ENCODE measurements at regions not wholly inside any gene's neighbourhood (a gene's known extent, or its start where the extent isn't known, plus 50 kb on each side); places are given as distances from the start of the nearest gene placed in this dataset.
"Not testable (repeated sequence)": the region's sequence is repeated elsewhere in the genome, so short reads cannot be mapped to it uniquely, and the experiment has no call there.

DNA sequence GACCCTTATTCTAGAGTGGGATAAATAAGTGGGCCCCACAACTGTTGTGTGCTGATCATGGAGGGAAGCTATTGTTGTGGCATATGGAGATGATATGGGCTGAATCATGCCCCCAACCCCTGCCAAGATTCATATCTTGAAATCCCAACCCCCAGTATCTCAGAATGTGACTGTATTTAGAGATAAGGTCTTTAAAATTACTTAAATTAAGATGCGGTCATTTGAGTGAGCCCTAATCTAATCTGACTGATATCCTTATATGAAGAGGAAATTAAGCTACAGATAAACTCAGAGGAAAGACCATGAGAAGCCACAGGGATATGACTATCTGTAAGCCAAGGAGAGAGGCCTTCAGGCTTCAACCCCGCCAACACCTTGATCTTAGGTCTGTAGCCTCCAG lies 188.3 kb upstream of the RND3 start:
- DNase-seq, result no peak
- no peaks in the 10 kb centered on the region for H3K9me3 ChIP-seq
- H3K4me1 ChIP-seq, result no peaks in the 10 kb centered on the region
- no peak overlapping the region for H3K4me3 ChIP-seq
- H3K27ac ChIP-seq, result no peak overlapping the region
- TF ChIP-seq, protein P1, sequence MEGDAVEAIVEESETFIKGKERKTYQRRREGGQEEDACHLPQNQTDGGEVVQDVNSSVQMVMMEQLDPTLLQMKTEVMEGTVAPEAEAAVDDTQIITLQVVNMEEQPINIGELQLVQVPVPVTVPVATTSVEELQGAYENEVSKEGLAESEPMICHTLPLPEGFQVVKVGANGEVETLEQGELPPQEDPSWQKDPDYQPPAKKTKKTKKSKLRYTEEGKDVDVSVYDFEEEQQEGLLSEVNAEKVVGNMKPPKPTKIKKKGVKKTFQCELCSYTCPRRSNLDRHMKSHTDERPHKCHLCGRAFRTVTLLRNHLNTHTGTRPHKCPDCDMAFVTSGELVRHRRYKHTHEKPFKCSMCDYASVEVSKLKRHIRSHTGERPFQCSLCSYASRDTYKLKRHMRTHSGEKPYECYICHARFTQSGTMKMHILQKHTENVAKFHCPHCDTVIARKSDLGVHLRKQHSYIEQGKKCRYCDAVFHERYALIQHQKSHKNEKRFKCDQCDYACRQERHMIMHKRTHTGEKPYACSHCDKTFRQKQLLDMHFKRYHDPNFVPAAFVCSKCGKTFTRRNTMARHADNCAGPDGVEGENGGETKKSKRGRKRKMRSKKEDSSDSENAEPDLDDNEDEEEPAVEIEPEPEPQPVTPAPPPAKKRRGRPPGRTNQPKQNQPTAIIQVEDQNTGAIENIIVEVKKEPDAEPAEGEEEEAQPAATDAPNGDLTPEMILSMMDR (IDR thresholded peaks at IDR 0.05), result no peak
- TF ChIP-seq POLR2A (IDR thresholded peaks at IDR 0.05), result no peak
- intact Hi-C loops (cut with DNase I; ENCODE audit: low total_unique reads), result no loop called here
- WGBS, 2 donors, result 84 to 86% methylated on average over 2 of the region's 2 CpGs
- no peaks in the 10 kb centered on the region for H3K27me3 ChIP-seq
- H3K36me3 ChIP-seq (ENCODE audit: low read depth, missing control alignments), result no peaks in the 10 kb centered on the region

DNA sequence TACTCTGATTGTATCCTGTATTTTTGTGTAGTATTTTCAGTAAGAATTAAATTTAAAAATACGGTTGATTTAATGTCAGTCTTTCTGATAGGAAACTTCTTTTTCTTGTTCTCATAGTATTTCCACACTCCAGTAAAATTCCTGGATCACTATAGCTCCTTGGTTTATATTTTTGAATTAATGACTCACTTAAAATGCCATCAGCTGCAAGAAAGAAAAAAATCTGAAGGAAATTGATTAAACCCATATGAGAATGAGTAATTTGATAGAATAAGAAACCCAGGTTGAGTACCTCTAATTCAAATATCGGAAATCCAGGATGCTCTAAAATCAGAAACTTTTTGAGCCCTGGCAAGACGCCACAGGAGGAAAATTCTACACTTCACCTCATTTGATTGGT lies 186.8 kb upstream of the RND3 start:
- no peaks in the 10 kb centered on the region for H3K4me1 ChIP-seq
- TF ChIP-seq, protein P1 (IDR thresholded peaks at IDR 0.05), result no peak
- TF ChIP-seq POLR2A (IDR thresholded peaks at IDR 0.05), result no peak
- 73 to 97% methylated on average over 3 of the region's 3 CpGs for WGBS, 2 donors
- no peak for DNase-seq
- no peak overlapping the region for H3K4me3 ChIP-seq
- H3K27ac ChIP-seq, result no peak overlapping the region
- H3K36me3 ChIP-seq (ENCODE audit: low read depth, missing control alignments), result no peaks in the 10 kb centered on the region
- H3K9me3 ChIP-seq, result no peaks in the 10 kb centered on the region
- intact Hi-C loops (cut with DNase I; ENCODE audit: low total_unique reads), result no loop called here
- no peaks in the 10 kb centered on the region for H3K27me3 ChIP-seq

DNA sequence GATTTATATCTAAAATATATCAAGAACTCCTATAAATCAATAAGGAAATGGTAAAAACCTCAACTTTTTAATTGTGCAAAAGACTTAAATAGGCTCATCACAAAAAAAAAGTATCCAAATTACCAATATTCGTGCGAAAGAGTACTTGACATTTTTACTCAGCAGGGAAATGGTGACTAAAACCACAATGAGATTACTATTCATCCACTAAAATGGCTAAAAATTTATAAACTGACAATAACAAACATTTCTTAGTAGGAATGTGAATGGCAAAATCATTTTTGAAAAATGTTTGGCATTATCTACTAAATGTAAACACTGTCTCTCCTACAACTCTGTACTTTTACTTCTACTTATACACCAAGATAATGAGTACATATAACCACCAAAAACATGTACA lies 184.8 kb upstream of the RND3 start:
- no peaks in the 10 kb centered on the region for H3K9me3 ChIP-seq
- TF ChIP-seq, protein P1 (IDR thresholded peaks at IDR 0.05), result no peak
- TF ChIP-seq POLR2A (IDR thresholded peaks at IDR 0.05), result no peak
- H3K4me3 ChIP-seq, result no peak overlapping the region
- intact Hi-C loops (cut with DNase I; ENCODE audit: low total_unique reads), result no loop called here
- no peak for DNase-seq
- H3K27me3 ChIP-seq, result no peaks in the 10 kb centered on the region
- H3K27ac ChIP-seq, result no peak overlapping the region
- WGBS, 2 donors, result 93 to 98% methylated on average over 2 of the region's 2 CpGs
- no peaks in the 10 kb centered on the region for H3K4me1 ChIP-seq
- no peaks in the 10 kb centered on the region for H3K36me3 ChIP-seq (ENCODE audit: low read depth, missing control alignments)

DNA sequence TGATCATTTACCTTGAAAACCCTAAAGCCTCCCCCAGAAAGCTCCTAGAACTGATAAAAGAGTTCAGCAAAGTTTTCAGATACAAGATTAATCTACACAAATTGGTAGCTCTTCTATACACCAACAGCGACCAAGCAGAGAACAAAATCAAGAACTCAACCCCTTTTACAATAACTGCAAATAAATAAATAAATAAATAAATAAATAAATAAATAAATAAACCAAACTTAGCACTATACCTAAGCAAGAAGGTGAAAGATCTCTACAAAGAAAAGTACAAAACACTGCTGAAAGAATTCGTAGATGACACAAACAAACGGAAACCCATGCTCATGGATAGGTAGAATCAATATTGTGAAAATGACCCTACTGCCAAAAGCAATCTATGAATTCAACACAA lies 182.0 kb upstream of the RND3 start:
- Histone ChIP-seq H3K4me3 (no peak overlapping the region), H3K4me1 (no peaks in the 10 kb centered on the region), H3K27me3 (no peaks in the 10 kb centered on the region), H3K27ac (no peak overlapping the region), H3K9me3 (no peaks in the 10 kb centered on the region), H3K36me3 (ENCODE audit: low read depth, missing control alignments) (no peaks in the 10 kb centered on the region)
- WGBS, 2 donors, result 92 to 93% methylated on average over 3 of the region's 3 CpGs
- DNase-seq, result no peak
- TF ChIP-seq, protein P1 (IDR thresholded peaks at IDR 0.05), result no peak
- TF ChIP-seq POLR2A (IDR thresholded peaks at IDR 0.05), result no peak
- intact Hi-C loops (cut with DNase I; ENCODE audit: low total_unique reads), result no loop called here

DNA sequence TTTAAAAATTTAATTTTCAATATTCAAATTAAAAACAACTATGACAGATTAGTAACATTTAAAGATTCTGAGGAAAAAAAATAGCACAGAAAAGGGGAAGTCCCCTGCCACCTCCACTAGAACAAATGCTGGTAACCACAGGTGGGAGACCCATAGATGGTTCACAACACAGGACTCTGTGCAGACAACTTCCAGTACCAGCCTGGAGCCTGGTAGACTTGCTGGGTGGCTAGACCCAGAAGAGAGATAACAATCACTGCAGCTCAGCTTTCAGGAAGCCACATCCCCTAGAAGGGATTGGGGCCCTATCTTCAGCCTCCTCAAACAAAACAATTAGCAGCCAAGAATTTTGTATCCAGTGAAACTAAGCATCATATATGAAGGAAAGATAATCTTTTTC lies 179.6 kb upstream of the RND3 start:
- H3K9me3 ChIP-seq; H3K4me3 ChIP-seq; H3K27ac ChIP-seq; intact Hi-C loops (cut with DNase I; ENCODE audit: low total_unique reads); H3K36me3 ChIP-seq (ENCODE audit: low read depth, missing control alignments); H3K27me3 ChIP-seq; DNase-seq; H3K4me1 ChIP-seq: not testable (repeated sequence)

Data from testis (tissue), 2 donors.